ENCODE measurements at regions not wholly inside any gene's neighbourhood (a gene's known extent, or its start where the extent isn't known, plus 50 kb on each side); places are given as distances from the start of the nearest gene placed in this dataset.

DNA sequence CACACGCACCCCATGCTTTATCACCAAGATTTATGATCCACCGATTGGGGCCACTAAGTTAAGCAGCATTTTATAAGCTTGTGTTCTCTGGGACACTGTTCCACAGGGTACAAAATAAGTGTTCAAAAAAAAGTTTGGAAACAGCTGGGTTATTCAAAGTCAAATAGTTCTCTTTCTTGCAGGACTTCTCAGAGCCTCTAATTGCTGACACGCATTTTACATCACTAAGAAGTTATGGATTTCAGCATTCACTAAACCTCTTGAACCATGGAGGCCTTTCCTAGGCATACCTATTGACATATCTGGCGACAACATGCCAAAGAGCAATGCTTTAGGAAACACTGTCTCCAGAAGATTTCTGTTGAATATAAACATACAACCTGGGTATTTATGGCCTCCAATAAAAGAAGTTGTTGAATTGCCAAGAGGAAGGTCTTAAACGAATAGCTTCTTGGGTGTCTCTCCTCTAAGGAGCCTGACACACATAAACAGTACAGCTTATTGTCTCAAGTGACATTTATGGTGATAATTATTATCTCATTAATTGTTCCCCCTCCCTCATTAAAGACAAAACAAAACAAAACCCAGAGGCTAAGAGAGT is 147.1 kb upstream of the ARHGAP20 start:
- TF ChIP-seq, protein P1, sequence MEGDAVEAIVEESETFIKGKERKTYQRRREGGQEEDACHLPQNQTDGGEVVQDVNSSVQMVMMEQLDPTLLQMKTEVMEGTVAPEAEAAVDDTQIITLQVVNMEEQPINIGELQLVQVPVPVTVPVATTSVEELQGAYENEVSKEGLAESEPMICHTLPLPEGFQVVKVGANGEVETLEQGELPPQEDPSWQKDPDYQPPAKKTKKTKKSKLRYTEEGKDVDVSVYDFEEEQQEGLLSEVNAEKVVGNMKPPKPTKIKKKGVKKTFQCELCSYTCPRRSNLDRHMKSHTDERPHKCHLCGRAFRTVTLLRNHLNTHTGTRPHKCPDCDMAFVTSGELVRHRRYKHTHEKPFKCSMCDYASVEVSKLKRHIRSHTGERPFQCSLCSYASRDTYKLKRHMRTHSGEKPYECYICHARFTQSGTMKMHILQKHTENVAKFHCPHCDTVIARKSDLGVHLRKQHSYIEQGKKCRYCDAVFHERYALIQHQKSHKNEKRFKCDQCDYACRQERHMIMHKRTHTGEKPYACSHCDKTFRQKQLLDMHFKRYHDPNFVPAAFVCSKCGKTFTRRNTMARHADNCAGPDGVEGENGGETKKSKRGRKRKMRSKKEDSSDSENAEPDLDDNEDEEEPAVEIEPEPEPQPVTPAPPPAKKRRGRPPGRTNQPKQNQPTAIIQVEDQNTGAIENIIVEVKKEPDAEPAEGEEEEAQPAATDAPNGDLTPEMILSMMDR (IDR thresholded peaks at IDR 0.05; ENCODE audit: unreplicated experiment), result no peak
- Mint-ChIP-seq H3K36me3 (ENCODE audit: insufficient read depth, unreplicated experiment) (no peaks in the 10 kb centered on the region), H3K27ac (ENCODE audit: unreplicated experiment) (no peak overlapping the region), H3K4me3 (ENCODE audit: low read depth, unreplicated experiment) (no peak overlapping the region), H3K9me3 (ENCODE audit: low read depth, unreplicated experiment) (no peaks in the 10 kb centered on the region), H3K27me3 (ENCODE audit: unreplicated experiment) (no peaks in the 10 kb centered on the region), H3K4me1 (ENCODE audit: low read depth, unreplicated experiment) (no peaks in the 10 kb centered on the region)
- CTCF ChIA-PET, result no interaction called here
- no peak for DNase-seq
- intact Hi-C loops (cut with micrococcal nuclease; ENCODE audit: unreplicated experiment), result no loop called here
- no TSS peak for BruUV-seq (replicated peaks)

DNA sequence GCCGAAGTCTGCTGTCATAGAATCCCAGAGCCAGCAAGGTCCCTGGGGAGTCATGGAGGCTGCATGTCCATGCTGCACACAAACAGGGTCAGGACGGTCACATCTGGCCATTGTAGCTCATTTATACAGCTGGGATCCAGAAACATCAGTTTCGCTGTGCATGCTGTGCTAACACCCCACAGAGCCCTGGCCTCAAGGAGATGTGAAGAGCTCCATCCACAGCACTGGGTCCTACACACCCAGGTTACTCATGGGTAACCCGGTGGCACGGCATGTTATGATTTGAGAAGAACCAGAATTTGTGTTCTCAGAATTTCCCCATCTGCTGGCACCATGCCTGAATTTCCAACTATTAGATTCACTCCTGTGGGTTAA is 146.3 kb upstream of the ARHGAP20 start:
- no peak overlapping the region for H3K27ac Mint-ChIP-seq (ENCODE audit: unreplicated experiment)

DNA sequence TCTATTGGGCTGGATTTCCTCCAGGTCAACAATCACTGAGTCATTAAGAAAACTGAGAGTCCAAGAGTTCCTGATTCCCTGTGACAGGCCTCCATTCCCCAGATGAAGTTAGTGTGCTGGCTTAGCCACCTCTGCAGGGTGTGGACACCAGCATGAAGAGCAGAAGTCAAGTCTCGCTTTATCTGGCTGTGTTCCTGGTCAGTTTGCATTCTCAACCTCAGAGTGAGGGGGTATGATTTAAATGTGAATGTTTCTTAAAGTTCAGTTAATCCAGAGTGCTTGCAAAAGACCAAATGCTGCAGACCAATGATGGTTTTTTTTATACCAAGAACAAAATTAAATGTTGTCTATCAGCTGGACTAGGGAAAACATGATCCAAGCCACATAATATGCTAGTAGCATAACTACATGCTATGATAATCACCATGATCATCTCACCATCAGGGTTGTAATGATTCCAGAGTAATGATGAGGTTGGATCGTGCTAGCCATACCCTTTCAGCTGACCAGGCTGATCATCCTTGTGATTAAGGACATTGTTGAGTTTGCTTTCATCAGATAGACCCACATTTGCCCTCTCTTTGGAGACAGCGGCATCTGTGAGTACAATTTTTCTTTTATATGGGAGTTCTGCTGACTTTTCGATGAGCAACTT is 145.8 kb upstream of the ARHGAP20 start:
- no TSS peak for BruUV-seq (replicated peaks)

More for the DNA sequence above, 146.3 kb upstream of the ARHGAP20 start:
- Mint-ChIP-seq H3K36me3 (ENCODE audit: insufficient read depth, unreplicated experiment) (no peaks in the 10 kb centered on the region), H3K4me1 (ENCODE audit: low read depth, unreplicated experiment) (no peaks in the 10 kb centered on the region), H3K27me3 (ENCODE audit: unreplicated experiment) (no peaks in the 10 kb centered on the region), H3K4me3 (ENCODE audit: low read depth, unreplicated experiment) (no peak overlapping the region), H3K9me3 (ENCODE audit: low read depth, unreplicated experiment) (no peaks in the 10 kb centered on the region)
- no TSS peak for BruUV-seq (replicated peaks)
- TF ChIP-seq, protein P1 (IDR thresholded peaks at IDR 0.05; ENCODE audit: unreplicated experiment), result no peak
- intact Hi-C loops (cut with micrococcal nuclease; ENCODE audit: unreplicated experiment), result no loop called here
- no peak for DNase-seq
- CTCF ChIA-PET, result no interaction called here

DNA sequence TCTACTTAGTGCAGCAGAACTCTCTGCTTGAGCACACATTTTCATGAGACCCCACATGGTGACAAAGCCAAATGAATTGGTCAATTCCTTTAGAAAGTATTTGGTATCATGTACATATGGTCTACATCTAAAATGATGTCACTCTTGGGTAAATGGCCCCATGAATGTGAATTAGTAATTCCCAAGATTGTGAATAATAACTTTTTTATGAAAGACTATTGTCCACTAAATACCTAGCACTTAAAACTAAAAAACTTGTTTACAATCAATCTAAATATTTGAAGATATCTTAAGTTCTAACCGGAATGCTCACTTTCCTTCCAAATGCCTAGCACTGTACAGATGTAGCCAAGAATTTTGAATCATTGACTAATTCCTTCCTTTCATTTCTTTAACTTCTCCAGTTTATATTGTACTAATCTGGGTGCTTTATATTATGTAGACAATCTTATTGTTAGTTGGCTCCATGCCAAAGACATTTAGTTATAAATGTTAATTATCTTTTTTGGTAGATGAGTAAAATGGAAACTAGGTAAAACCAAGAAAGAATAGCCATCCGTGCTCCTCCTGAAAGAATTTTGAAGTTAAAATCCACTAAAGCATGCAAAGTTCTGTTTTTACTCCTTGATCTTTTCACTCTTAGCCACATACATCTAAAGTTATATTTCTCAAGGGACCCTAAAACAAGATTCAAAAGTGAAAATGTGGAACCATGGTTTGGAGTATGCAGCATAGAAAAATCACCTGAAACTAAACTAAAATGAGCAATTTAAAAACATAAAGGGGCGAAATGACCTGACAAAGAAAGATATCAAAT is 145.0 kb upstream of the ARHGAP20 start:
- BruUV-seq (replicated peaks), result no TSS peak
- CTCF ChIA-PET, result no interaction called here

More for the DNA sequence above, 145.8 kb upstream of the ARHGAP20 start:
- H3K4me3 Mint-ChIP-seq (ENCODE audit: low read depth, unreplicated experiment), result no peak overlapping the region
- no peaks in the 10 kb centered on the region for H3K27me3 Mint-ChIP-seq (ENCODE audit: unreplicated experiment)
- intact Hi-C loops (cut with micrococcal nuclease; ENCODE audit: unreplicated experiment), result no loop called here
- H3K27ac Mint-ChIP-seq (ENCODE audit: unreplicated experiment), result no peak overlapping the region
- H3K36me3 Mint-ChIP-seq (ENCODE audit: insufficient read depth, unreplicated experiment), result no peaks in the 10 kb centered on the region
- no peaks in the 10 kb centered on the region for H3K9me3 Mint-ChIP-seq (ENCODE audit: low read depth, unreplicated experiment)
- no peaks in the 10 kb centered on the region for H3K4me1 Mint-ChIP-seq (ENCODE audit: low read depth, unreplicated experiment)
- DNase-seq, result no peak
- CTCF ChIA-PET, result no interaction called here
- TF ChIP-seq, protein P1 (IDR thresholded peaks at IDR 0.05; ENCODE audit: unreplicated experiment), result no peak

More for the DNA sequence above, 145.0 kb upstream of the ARHGAP20 start:
- Mint-ChIP-seq H3K4me1 (ENCODE audit: low read depth, unreplicated experiment) (no peaks in the 10 kb centered on the region), H3K9me3 (ENCODE audit: low read depth, unreplicated experiment) (no peaks in the 10 kb centered on the region), H3K27ac (ENCODE audit: unreplicated experiment) (no peak overlapping the region), H3K36me3 (ENCODE audit: insufficient read depth, unreplicated experiment) (no peaks in the 10 kb centered on the region), H3K27me3 (ENCODE audit: unreplicated experiment) (no peaks in the 10 kb centered on the region), H3K4me3 (ENCODE audit: low read depth, unreplicated experiment) (no peak overlapping the region)
- TF ChIP-seq, protein P1 (IDR thresholded peaks at IDR 0.05; ENCODE audit: unreplicated experiment), result no peak
- DNase-seq, result no peak
- intact Hi-C loops (cut with micrococcal nuclease; ENCODE audit: unreplicated experiment), result no loop called here

Data from Calu3 (cell line).